ENCODE measurements at regions not wholly inside any gene's neighbourhood (a gene's known extent, or its start where the extent isn't known, plus 50 kb on each side); places are given as distances from the start of the nearest gene placed in this dataset.

DNA sequence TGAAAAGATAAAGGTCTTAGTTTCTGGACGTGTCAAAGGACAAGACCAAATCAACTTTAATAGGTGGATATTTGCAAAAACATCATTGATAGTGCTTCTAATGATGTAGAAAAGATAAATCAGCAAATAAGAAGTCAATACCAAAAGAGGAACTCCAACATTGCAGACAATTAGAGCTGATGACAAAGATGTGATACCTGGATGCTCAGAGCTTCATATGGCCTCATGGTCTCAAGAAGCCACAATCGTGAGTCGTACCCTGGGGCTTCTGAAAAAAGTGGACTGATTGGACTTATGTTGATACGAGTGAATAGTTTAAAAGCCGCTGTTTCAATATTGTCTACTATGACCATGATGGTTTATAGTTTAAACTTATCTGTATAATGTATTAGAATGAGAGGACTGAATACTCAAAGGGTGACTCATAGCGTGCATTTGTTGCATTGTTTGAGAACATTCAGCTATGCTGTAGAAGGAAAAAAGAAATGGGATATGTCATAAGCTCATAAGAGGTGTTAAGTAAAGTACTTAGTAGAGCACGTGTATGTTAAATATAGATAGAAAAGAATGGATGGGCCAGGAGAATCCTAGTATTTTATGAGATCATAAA lies 54.6 kb upstream of the RIPOR2 start:
- Mint-ChIP-seq H3K27me3 (ENCODE audit: low read depth) (peaks cover 2% of the 10 kb centered on the region; the same call in 1 of the 2 replicates), H3K27ac (no peak overlapping the region), H3K4me3 (no peak overlapping the region), H3K4me1 (peaks cover 18% of the 10 kb centered on the region), H3K36me3 (peaks cover 49% of the 10 kb centered on the region), H3K9me3 (peaks cover 50% of the 10 kb centered on the region)
- TF ChIP-seq, protein P1, sequence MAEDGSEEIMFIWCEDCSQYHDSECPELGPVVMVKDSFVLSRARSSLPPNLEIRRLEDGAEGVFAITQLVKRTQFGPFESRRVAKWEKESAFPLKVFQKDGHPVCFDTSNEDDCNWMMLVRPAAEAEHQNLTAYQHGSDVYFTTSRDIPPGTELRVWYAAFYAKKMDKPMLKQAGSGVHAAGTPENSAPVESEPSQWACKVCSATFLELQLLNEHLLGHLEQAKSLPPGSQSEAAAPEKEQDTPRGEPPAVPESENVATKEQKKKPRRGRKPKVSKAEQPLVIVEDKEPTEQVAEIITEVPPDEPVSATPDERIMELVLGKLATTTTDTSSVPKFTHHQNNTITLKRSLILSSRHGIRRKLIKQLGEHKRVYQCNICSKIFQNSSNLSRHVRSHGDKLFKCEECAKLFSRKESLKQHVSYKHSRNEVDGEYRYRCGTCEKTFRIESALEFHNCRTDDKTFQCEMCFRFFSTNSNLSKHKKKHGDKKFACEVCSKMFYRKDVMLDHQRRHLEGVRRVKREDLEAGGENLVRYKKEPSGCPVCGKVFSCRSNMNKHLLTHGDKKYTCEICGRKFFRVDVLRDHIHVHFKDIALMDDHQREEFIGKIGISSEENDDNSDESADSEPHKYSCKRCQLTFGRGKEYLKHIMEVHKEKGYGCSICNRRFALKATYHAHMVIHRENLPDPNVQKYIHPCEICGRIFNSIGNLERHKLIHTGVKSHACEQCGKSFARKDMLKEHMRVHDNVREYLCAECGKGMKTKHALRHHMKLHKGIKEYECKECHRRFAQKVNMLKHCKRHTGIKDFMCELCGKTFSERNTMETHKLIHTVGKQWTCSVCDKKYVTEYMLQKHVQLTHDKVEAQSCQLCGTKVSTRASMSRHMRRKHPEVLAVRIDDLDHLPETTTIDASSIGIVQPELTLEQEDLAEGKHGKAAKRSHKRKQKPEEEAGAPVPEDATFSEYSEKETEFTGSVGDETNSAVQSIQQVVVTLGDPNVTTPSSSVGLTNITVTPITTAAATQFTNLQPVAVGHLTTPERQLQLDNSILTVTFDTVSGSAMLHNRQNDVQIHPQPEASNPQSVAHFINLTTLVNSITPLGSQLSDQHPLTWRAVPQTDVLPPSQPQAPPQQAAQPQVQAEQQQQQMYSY (CRISPR knock-in tag; IDR thresholded peaks at IDR 0.05), result no peak
- TF ChIP-seq, protein P2, sequence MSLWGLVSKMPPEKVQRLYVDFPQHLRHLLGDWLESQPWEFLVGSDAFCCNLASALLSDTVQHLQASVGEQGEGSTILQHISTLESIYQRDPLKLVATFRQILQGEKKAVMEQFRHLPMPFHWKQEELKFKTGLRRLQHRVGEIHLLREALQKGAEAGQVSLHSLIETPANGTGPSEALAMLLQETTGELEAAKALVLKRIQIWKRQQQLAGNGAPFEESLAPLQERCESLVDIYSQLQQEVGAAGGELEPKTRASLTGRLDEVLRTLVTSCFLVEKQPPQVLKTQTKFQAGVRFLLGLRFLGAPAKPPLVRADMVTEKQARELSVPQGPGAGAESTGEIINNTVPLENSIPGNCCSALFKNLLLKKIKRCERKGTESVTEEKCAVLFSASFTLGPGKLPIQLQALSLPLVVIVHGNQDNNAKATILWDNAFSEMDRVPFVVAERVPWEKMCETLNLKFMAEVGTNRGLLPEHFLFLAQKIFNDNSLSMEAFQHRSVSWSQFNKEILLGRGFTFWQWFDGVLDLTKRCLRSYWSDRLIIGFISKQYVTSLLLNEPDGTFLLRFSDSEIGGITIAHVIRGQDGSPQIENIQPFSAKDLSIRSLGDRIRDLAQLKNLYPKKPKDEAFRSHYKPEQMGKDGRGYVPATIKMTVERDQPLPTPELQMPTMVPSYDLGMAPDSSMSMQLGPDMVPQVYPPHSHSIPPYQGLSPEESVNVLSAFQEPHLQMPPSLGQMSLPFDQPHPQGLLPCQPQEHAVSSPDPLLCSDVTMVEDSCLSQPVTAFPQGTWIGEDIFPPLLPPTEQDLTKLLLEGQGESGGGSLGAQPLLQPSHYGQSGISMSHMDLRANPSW (CRISPR knock-in tag; conservative IDR thresholded peaks at IDR 0.05; ENCODE audit: low read depth), result no peak
- TF ChIP-seq GABPB1 (CRISPR knock-in tag; IDR thresholded peaks at IDR 0.05) (no peak), NFATC4 (CRISPR knock-in tag; IDR thresholded peaks at IDR 0.05) (no peak), FOXJ3 (CRISPR knock-in tag; IDR thresholded peaks at IDR 0.05; ENCODE audit: borderline replicate concordance) (no peak), SP1 (CRISPR knock-in tag; conservative IDR thresholded peaks at IDR 0.05) (no peak), ZNF263 (CRISPR knock-in tag; IDR thresholded peaks at IDR 0.05; ENCODE audit: low read depth) (no peak), SOX15 (CRISPR knock-in tag; IDR thresholded peaks at IDR 0.05) (no peak), ZNF396 (CRISPR knock-in tag; IDR thresholded peaks at IDR 0.05; ENCODE audit: borderline replicate concordance) (no peak), ZBTB21 (CRISPR knock-in tag; IDR thresholded peaks at IDR 0.05; ENCODE audit: borderline replicate concordance) (no peak), ZNF121 (CRISPR knock-in tag; IDR thresholded peaks at IDR 0.05) (no peak), ELF4 (CRISPR knock-in tag; IDR thresholded peaks at IDR 0.05; ENCODE audit: low read depth) (no peak), NR1H2 (CRISPR knock-in tag; IDR thresholded peaks at IDR 0.05) (no peak), KAT7 (CRISPR knock-in tag; IDR thresholded peaks at IDR 0.05; ENCODE audit: borderline replicate concordance) (no peak), FOXK1 (CRISPR knock-in tag; IDR thresholded peaks at IDR 0.05) (no peak)
- TF ChIP-seq, protein P3, sequence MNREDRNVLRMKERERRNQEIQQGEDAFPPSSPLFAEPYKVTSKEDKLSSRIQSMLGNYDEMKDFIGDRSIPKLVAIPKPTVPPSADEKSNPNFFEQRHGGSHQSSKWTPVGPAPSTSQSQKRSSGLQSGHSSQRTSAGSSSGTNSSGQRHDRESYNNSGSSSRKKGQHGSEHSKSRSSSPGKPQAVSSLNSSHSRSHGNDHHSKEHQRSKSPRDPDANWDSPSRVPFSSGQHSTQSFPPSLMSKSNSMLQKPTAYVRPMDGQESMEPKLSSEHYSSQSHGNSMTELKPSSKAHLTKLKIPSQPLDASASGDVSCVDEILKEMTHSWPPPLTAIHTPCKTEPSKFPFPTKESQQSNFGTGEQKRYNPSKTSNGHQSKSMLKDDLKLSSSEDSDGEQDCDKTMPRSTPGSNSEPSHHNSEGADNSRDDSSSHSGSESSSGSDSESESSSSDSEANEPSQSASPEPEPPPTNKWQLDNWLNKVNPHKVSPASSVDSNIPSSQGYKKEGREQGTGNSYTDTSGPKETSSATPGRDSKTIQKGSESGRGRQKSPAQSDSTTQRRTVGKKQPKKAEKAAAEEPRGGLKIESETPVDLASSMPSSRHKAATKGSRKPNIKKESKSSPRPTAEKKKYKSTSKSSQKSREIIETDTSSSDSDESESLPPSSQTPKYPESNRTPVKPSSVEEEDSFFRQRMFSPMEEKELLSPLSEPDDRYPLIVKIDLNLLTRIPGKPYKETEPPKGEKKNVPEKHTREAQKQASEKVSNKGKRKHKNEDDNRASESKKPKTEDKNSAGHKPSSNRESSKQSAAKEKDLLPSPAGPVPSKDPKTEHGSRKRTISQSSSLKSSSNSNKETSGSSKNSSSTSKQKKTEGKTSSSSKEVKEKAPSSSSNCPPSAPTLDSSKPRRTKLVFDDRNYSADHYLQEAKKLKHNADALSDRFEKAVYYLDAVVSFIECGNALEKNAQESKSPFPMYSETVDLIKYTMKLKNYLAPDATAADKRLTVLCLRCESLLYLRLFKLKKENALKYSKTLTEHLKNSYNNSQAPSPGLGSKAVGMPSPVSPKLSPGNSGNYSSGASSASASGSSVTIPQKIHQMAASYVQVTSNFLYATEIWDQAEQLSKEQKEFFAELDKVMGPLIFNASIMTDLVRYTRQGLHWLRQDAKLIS (CRISPR knock-in tag; IDR thresholded peaks at IDR 0.05; ENCODE audit: borderline replicate concordance), result no peak
- TF ChIP-seq, protein P4, sequence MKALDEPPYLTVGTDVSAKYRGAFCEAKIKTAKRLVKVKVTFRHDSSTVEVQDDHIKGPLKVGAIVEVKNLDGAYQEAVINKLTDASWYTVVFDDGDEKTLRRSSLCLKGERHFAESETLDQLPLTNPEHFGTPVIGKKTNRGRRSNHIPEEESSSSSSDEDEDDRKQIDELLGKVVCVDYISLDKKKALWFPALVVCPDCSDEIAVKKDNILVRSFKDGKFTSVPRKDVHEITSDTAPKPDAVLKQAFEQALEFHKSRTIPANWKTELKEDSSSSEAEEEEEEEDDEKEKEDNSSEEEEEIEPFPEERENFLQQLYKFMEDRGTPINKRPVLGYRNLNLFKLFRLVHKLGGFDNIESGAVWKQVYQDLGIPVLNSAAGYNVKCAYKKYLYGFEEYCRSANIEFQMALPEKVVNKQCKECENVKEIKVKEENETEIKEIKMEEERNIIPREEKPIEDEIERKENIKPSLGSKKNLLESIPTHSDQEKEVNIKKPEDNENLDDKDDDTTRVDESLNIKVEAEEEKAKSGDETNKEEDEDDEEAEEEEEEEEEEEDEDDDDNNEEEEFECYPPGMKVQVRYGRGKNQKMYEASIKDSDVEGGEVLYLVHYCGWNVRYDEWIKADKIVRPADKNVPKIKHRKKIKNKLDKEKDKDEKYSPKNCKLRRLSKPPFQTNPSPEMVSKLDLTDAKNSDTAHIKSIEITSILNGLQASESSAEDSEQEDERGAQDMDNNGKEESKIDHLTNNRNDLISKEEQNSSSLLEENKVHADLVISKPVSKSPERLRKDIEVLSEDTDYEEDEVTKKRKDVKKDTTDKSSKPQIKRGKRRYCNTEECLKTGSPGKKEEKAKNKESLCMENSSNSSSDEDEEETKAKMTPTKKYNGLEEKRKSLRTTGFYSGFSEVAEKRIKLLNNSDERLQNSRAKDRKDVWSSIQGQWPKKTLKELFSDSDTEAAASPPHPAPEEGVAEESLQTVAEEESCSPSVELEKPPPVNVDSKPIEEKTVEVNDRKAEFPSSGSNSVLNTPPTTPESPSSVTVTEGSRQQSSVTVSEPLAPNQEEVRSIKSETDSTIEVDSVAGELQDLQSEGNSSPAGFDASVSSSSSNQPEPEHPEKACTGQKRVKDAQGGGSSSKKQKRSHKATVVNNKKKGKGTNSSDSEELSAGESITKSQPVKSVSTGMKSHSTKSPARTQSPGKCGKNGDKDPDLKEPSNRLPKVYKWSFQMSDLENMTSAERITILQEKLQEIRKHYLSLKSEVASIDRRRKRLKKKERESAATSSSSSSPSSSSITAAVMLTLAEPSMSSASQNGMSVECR (CRISPR knock-in tag; IDR thresholded peaks at IDR 0.05; ENCODE audit: borderline replicate concordance), result no peak
- TF ChIP-seq, protein P5, sequence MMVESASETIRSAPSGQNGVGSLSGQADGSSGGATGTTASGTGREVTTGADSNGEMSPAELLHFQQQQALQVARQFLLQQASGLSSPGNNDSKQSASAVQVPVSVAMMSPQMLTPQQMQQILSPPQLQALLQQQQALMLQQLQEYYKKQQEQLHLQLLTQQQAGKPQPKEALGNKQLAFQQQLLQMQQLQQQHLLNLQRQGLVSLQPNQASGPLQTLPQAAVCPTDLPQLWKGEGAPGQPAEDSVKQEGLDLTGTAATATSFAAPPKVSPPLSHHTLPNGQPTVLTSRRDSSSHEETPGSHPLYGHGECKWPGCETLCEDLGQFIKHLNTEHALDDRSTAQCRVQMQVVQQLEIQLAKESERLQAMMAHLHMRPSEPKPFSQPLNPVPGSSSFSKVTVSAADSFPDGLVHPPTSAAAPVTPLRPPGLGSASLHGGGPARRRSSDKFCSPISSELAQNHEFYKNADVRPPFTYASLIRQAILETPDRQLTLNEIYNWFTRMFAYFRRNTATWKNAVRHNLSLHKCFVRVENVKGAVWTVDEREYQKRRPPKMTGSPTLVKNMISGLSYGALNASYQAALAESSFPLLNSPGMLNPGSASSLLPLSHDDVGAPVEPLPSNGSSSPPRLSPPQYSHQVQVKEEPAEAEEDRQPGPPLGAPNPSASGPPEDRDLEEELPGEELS (CRISPR knock-in tag; IDR thresholded peaks at IDR 0.05), result no peak
- ATAC-seq (no peak), DNase-seq (ENCODE audit: low spot score) (no peak)
- CTCF ChIA-PET, result interaction anchor here (0.8 to 3.8 kb wide), 11 partner anchors 10 to 169 kb away, joined by 4 to 98 read pairs (median 27); partner anchors contain the start of gene RIPOR2
- POLR2A ChIA-PET, result no interaction called here

Data from WTC11 (cell line).